ENCODE measurements at regions not wholly inside any gene's neighbourhood (a gene's known extent, or its start where the extent isn't known, plus 50 kb on each side); places are given as distances from the start of the nearest gene placed in this dataset.

DNA sequence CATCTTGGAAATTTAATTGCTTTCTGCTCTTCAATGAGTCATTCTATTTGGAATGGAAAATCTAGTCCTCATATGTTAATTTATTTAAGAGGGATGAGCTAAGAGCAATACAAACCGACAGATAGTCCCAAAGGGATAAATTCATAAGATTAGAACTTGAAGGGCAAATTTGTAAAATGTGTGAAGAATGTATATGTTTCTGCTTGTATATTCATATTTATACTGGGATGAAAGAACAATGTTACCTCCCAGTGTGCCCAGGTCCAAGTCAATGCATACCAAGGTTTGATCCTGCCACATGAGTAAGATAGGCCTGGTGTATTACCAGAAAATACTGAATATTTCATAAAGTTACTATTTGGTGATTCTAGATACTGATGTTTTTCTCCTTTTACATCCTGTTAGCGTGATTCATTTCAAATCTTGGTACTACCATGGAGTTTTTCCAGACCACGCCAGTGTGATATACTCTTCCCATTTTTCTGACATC, 255.6 kb upstream of the SEMA6D start:
- Mint-ChIP-seq H3K9me3 (ENCODE audit: low read depth) (peaks cover 3% of the 10 kb centered on the region), H3K4me1 (ENCODE audit: low read depth) (peaks cover 14% of the 10 kb centered on the region), H3K27me3 (no peaks in the 10 kb centered on the region), H3K36me3 (ENCODE audit: insufficient read depth) (no peaks in the 10 kb centered on the region), H3K4me3 (ENCODE audit: low read depth) (no peak overlapping the region), H3K27ac (peak overlapping the region; percentile 7)
- TF ChIP-seq, protein P1, sequence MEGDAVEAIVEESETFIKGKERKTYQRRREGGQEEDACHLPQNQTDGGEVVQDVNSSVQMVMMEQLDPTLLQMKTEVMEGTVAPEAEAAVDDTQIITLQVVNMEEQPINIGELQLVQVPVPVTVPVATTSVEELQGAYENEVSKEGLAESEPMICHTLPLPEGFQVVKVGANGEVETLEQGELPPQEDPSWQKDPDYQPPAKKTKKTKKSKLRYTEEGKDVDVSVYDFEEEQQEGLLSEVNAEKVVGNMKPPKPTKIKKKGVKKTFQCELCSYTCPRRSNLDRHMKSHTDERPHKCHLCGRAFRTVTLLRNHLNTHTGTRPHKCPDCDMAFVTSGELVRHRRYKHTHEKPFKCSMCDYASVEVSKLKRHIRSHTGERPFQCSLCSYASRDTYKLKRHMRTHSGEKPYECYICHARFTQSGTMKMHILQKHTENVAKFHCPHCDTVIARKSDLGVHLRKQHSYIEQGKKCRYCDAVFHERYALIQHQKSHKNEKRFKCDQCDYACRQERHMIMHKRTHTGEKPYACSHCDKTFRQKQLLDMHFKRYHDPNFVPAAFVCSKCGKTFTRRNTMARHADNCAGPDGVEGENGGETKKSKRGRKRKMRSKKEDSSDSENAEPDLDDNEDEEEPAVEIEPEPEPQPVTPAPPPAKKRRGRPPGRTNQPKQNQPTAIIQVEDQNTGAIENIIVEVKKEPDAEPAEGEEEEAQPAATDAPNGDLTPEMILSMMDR (IDR thresholded peaks at IDR 0.05; ENCODE audit: unreplicated experiment) = no peak
- DNase-seq (ENCODE audit: low spot score, unreplicated experiment) = no peak

DNA sequence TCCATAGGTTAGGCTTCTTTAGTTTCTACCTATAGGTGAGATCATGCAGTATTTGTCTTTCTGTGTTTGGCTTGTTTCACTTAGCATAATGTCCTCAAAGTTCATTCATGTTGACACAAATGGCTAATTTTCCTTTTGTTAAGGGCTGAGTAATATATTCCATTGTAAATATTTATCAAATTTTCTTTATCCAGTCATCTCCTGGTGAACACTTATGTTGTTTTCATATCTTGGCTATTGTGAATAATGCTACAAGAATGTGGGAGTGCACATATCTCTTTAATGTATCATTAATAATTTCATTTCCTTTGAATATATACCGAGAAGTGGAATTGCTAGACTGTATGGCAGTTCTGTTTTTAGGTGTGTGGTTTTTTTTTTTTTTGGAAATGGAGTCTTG, 250.9 kb upstream of the SEMA6D start:
- Mint-ChIP-seq H3K9me3 (ENCODE audit: low read depth) (peaks cover 5% of the 10 kb centered on the region), H3K36me3 (ENCODE audit: insufficient read depth) (no peaks in the 10 kb centered on the region), H3K4me3 (ENCODE audit: low read depth) (no peak overlapping the region), H3K27ac (no peak overlapping the region), H3K27me3 (no peaks in the 10 kb centered on the region), H3K4me1 (ENCODE audit: low read depth) (peaks cover 14% of the 10 kb centered on the region)
- TF ChIP-seq, protein P1 (IDR thresholded peaks at IDR 0.05; ENCODE audit: unreplicated experiment) = no peak
- no peak for DNase-seq (ENCODE audit: low spot score, unreplicated experiment)

DNA sequence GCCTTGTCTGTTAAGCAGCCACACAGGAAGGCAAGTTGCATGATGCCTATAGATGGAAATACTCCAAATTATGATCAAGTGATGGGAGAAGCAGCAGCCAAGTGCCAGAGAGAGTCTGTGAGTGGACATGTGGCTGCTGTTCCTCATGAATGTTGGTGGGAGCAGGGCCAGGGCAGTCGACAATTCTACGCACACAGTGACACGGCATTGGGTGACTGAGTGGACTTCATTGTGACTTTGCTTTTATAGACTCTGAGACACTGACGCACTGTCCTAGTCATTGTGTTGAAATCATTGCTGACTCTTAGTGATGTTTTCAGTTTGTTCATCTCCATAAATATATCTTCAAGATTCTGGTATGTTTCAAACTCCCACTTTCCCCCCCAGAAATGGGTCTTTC, 246.3 kb upstream of the SEMA6D start:
- H3K4me1 Mint-ChIP-seq (ENCODE audit: low read depth) = no peaks in the 10 kb centered on the region
- DNase-seq (ENCODE audit: low spot score, unreplicated experiment) = no peak
- H3K36me3 Mint-ChIP-seq (ENCODE audit: insufficient read depth) = no peaks in the 10 kb centered on the region
- H3K27ac Mint-ChIP-seq = no peak overlapping the region
- peaks cover 2% of the 10 kb centered on the region for H3K9me3 Mint-ChIP-seq (ENCODE audit: low read depth)
- no peak overlapping the region for H3K4me3 Mint-ChIP-seq (ENCODE audit: low read depth)
- TF ChIP-seq, protein P1 (IDR thresholded peaks at IDR 0.05; ENCODE audit: unreplicated experiment) = no peak
- H3K27me3 Mint-ChIP-seq = no peaks in the 10 kb centered on the region

DNA sequence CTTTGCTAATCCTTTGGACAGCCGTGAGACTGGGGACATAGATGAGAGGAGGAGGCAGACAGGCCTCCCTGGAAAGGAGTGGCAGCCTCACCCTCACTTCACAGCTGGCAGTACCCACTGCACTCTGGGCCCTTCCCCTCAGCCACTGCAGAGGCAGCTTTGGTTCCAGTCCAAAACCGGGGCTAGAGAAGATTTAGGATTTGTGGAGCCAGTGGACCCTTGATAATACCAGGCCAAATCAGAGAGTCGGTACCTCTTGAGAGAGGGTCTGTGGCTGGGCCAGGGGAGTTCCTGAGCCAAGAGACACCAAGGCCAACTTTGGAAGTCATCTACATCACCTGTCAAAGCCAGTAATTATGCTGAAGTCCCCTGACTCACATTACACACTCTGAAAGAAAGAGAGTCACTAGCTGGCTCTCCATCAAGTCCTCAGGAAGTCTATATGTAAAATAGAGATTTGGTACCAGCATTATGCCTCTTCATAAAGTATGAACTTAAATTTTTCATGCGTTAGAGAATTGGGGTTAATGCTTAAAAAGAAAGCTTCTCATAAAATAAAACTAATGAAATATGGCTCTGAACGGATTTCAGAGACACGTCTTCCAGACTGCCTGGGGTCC, 244.1 kb upstream of the SEMA6D start:
- peaks cover 2% of the 10 kb centered on the region for H3K9me3 Mint-ChIP-seq (ENCODE audit: low read depth)
- H3K4me3 Mint-ChIP-seq (ENCODE audit: low read depth) = no peak overlapping the region
- no peaks in the 10 kb centered on the region for H3K27me3 Mint-ChIP-seq
- no peak overlapping the region for H3K27ac Mint-ChIP-seq
- H3K4me1 Mint-ChIP-seq (ENCODE audit: low read depth) = no peaks in the 10 kb centered on the region
- TF ChIP-seq, protein P1 (IDR thresholded peaks at IDR 0.05; ENCODE audit: unreplicated experiment) = no peak
- no peak for DNase-seq (ENCODE audit: low spot score, unreplicated experiment)
- no peaks in the 10 kb centered on the region for H3K36me3 Mint-ChIP-seq (ENCODE audit: insufficient read depth)

DNA sequence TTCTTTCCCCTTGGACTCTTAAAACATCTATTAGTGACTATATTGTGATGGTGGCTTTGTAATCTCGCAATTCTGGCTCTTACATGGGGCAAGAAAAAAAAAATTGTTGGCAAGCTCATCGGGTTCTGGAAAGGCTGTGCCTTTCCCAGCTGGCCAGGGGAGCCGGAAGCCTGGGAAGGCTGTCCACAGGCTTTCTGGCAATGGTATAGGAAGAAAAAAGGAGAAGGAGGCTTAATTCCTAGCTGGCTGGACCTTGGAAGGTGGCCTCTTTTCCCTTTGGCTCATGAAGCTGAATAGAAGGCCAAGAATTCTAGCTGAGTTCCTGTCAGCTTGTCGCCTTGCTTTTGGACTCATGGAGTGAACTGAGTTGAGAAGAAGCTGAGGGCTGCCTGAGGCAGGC, 243.5 kb upstream of the SEMA6D start:
- H3K36me3 Mint-ChIP-seq (ENCODE audit: insufficient read depth) = no peaks in the 10 kb centered on the region
- no peak for DNase-seq (ENCODE audit: low spot score, unreplicated experiment)
- H3K4me1 Mint-ChIP-seq (ENCODE audit: low read depth) = no peaks in the 10 kb centered on the region
- no peaks in the 10 kb centered on the region for H3K9me3 Mint-ChIP-seq (ENCODE audit: low read depth)
- no peaks in the 10 kb centered on the region for H3K27me3 Mint-ChIP-seq
- TF ChIP-seq, protein P1 (IDR thresholded peaks at IDR 0.05; ENCODE audit: unreplicated experiment) = no peak
- no peak overlapping the region for H3K27ac Mint-ChIP-seq
- H3K4me3 Mint-ChIP-seq (ENCODE audit: low read depth) = no peak overlapping the region

Data from progenitor cell of endocrine pancreas (in vitro differentiated cells).